DOHH2 (cell line): ENCODE measurements at regions not wholly inside any gene's neighbourhood (a gene's known extent, or its start where the extent isn't known, plus 50 kb on each side); places are given as distances from the start of the nearest gene placed in this dataset.

Source experiments
- H3F3A ChIP-seq: fragments of 200-600 bp; sonication (generic), shearing (Covaris generic); 2 replicates; pipeline ENCODE4 v1.6.0; 2016; ENCODE audit warnings: antibody characterized with exemption, mild to moderate bottlenecking; ENCODE audit not compliant: control insufficient read depth, insufficient read depth
- H3K27ac ChIP-seq: fragments of 200-600 bp; sonication (generic); 2 replicates; pipeline ENCODE4 v1.5.1; 2014; ENCODE audit warnings: low read depth, mild to moderate bottlenecking, low read length, moderate library complexity
- H3K27me3 ChIP-seq: fragments of 200-600 bp; sonication (generic); 2 replicates; pipeline ENCODE4 v1.6.1; 2014; ENCODE audit warnings: mild to moderate bottlenecking, low read length, mixed read lengths; ENCODE audit not compliant: control insufficient read depth
- H3K36me3 ChIP-seq: fragments of 200-600 bp; sonication (generic); 2 replicates; pipeline ENCODE4 v1.6.1; 2014; ENCODE audit warnings: mild to moderate bottlenecking, low read length, moderate library complexity, mixed read lengths; ENCODE audit not compliant: control insufficient read depth
- H3K4me1 ChIP-seq: fragments of 200-600 bp; sonication (generic); 2 replicates; pipeline ENCODE4 v1.6.1; 2014; ENCODE audit warnings: mild to moderate bottlenecking, low read length, mixed read lengths; ENCODE audit not compliant: control insufficient read depth
- H3K4me2 ChIP-seq: fragments of 200-600 bp; sonication (generic); 2 replicates; pipeline ENCODE4 v1.6.0; 2014; ENCODE audit warnings: mild to moderate bottlenecking, low read length, moderate library complexity
- H3K4me3 ChIP-seq: fragments of 200-600 bp; sonication (generic); 2 replicates; pipeline ENCODE4 v1.5.1; 2014; ENCODE audit warnings: mild to moderate bottlenecking, low read length, mixed read lengths
- H3K79me2 ChIP-seq: fragments of 200-600 bp; sonication (generic); 2 replicates; pipeline ENCODE4 v1.6.1; 2014; ENCODE audit warnings: mild to moderate bottlenecking, low read length, mixed read lengths; ENCODE audit not compliant: control insufficient read depth
- H3K9me2 ChIP-seq: fragments of 200-600 bp; sonication (generic); replicated peaks from 2 replicates; pipeline ENCODE4 v1.6.1; 2014; ENCODE audit warnings: mild to moderate bottlenecking, low read length, mixed read lengths; ENCODE audit not compliant: control insufficient read depth
- H3K9me3 ChIP-seq: fragments of 200-600 bp; sonication (generic); 2 replicates; pipeline ENCODE4 v1.6.1; 2014; ENCODE audit warnings: antibody characterized with exemption, low read length, mixed read lengths; ENCODE audit not compliant: control insufficient read depth, insufficient read depth
- H4K20me1 ChIP-seq: fragments of 200-600 bp; sonication (generic); 2 replicates; pipeline ENCODE4 v1.6.0; 2014; ENCODE audit warnings: low read depth, mild to moderate bottlenecking, antibody characterized with exemption, low read length, moderate library complexity; ENCODE audit not compliant: control insufficient read depth, insufficient read depth
- EZH2phosphoT487 ChIP-seq: fragments of 200-600 bp; sonication (generic); IDR thresholded peaks from 2 replicates; pipeline ENCODE4 v1.6.1; 2017; ENCODE audit warnings: borderline replicate concordance, mild to moderate bottlenecking, antibody characterized with exemption, low read length, moderate library complexity, mixed read lengths
- TF ChIP-seq, protein P1 (sequence below): fragments of 200-600 bp; sonication (generic); IDR thresholded peaks from one replicate; pipeline ENCODE4 v1.5.1; 2014; ENCODE audit warnings: antibody characterized with exemption, mild to moderate bottlenecking, low read depth, low read length; ENCODE audit not compliant: poor library complexity, severe bottlenecking

DNA sequence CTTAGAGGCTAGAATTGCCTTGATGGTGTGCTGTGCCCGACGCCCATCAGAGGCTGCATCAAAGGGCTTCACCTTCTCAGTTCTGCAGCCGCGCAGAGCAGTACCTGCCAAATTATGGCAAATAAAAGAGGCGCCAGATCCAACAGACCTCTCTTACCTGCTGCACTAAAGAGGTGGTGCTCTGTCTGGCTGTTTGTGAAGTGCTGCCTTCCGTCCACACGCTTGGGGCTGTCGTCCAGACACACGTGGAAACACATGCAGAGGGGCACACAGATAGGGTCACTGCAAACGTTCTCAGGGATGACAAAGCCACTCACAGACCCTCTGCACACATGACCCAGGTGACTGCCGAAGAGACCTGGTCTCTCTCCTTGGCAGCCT is 617.5 kb downstream of the VRK1 start:
- H3K27ac ChIP-seq: no peak overlapping the region
- H3K4me1 ChIP-seq: no peaks in the 10 kb centered on the region
- TF ChIP-seq, protein P1, sequence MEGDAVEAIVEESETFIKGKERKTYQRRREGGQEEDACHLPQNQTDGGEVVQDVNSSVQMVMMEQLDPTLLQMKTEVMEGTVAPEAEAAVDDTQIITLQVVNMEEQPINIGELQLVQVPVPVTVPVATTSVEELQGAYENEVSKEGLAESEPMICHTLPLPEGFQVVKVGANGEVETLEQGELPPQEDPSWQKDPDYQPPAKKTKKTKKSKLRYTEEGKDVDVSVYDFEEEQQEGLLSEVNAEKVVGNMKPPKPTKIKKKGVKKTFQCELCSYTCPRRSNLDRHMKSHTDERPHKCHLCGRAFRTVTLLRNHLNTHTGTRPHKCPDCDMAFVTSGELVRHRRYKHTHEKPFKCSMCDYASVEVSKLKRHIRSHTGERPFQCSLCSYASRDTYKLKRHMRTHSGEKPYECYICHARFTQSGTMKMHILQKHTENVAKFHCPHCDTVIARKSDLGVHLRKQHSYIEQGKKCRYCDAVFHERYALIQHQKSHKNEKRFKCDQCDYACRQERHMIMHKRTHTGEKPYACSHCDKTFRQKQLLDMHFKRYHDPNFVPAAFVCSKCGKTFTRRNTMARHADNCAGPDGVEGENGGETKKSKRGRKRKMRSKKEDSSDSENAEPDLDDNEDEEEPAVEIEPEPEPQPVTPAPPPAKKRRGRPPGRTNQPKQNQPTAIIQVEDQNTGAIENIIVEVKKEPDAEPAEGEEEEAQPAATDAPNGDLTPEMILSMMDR: no peak
- TF ChIP-seq EZH2phosphoT487: no peak
- H3K36me3 ChIP-seq: no peaks in the 10 kb centered on the region
- no peaks in the 10 kb centered on the region for H3K9me2 ChIP-seq
- no peak overlapping the region for H3K4me3 ChIP-seq
- H4K20me1 ChIP-seq: no peaks in the 10 kb centered on the region
- peaks cover 7% of the 10 kb centered on the region; the same call in 1 of the 2 replicates for H3K27me3 ChIP-seq
- H3K4me2 ChIP-seq: no peak overlapping the region
- no peaks in the 10 kb centered on the region for H3K79me2 ChIP-seq
- no peaks in the 10 kb centered on the region for H3K9me3 ChIP-seq
- no peaks in the 10 kb centered on the region for H3F3A ChIP-seq

DNA sequence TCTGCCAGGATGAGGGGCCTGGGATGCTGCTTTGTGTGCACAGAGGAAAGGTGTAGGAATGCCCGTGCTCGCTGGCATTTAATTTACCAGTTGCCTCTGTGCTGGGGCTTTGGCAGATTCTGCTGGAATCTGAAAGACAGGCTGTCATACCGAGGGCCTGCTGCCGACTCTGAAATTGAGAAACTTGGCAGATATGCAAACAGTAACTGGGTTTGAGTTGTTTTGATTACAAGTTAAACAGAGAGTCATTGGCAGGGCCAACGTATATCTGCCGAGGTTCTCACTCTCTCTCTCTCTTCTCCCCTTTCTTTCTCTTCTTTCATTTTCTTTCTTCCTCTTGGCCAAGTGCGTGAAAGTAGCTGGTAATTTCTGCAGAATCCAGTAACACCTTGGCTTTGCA is 618.7 kb downstream of the VRK1 start:
- H3K79me2 ChIP-seq: no peaks in the 10 kb centered on the region
- H3K27me3 ChIP-seq: peaks cover 7% of the 10 kb centered on the region; the same call in 1 of the 2 replicates
- H3K4me2 ChIP-seq: no peak overlapping the region
- H3K36me3 ChIP-seq: no peaks in the 10 kb centered on the region
- H3F3A ChIP-seq: no peaks in the 10 kb centered on the region
- H3K27ac ChIP-seq: no peak overlapping the region
- H3K4me1 ChIP-seq: no peaks in the 10 kb centered on the region
- no peaks in the 10 kb centered on the region for H3K9me2 ChIP-seq
- H3K4me3 ChIP-seq: no peak overlapping the region
- no peaks in the 10 kb centered on the region for H3K9me3 ChIP-seq
- no peaks in the 10 kb centered on the region for H4K20me1 ChIP-seq
- TF ChIP-seq, protein P1: no peak
- no peak for TF ChIP-seq EZH2phosphoT487

DNA sequence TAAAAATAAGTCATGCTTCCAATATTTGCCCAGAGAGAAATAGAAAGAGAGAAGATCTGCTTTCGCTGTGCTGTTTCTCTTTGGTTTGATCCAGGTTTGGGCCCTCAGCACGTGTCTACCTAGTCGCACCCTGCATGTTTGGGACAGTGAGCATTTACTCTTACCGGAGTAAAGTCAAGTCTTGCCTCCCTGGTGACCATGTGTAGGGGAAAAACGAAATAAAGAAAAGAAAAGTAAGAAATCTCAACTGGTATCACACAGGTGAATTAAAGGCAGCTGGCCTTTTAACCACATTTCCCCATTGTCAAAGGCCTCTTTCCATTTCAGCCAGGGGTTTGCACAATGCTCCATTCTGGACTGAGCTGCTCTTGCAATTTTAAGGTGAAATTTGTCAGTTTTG is 619.4 kb downstream of the VRK1 start:
- Histone ChIP-seq H3F3A (no peaks in the 10 kb centered on the region), H3K27ac (no peak overlapping the region), H4K20me1 (no peaks in the 10 kb centered on the region), H3K4me3 (no peak overlapping the region), H3K9me2 (no peaks in the 10 kb centered on the region), H3K4me2 (no peak overlapping the region), H3K79me2 (no peaks in the 10 kb centered on the region), H3K36me3 (no peaks in the 10 kb centered on the region), H3K4me1 (no peaks in the 10 kb centered on the region), H3K9me3 (no peaks in the 10 kb centered on the region), H3K27me3 (peaks cover 3% of the 10 kb centered on the region; the same call in 1 of the 2 replicates)
- no peak for TF ChIP-seq EZH2phosphoT487
- TF ChIP-seq, protein P1: no peak

DNA sequence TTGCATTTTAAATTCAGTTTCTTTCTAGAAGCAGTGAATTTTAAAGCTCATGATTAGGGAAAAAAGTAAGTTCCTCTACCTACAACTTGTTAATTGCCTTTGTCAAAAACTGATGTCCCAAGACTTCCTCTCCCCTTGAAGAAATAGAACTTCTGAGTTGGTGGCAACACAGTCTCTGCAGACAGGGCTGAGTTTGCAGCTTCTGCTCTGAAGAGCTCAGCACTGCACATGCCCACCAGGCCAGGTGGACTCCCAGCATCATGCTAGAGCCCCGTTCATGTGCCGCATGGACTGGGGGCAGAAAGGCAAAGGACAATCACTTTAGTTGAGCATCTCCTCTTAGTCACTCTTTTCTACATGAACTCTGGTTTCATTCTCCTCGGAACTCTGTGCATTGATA is 620.1 kb downstream of the VRK1 start:
- Histone ChIP-seq H3F3A (no peaks in the 10 kb centered on the region), H3K4me1 (no peaks in the 10 kb centered on the region), H3K27me3 (no peaks in the 10 kb centered on the region), H3K79me2 (no peaks in the 10 kb centered on the region), H3K9me3 (no peaks in the 10 kb centered on the region), H4K20me1 (no peaks in the 10 kb centered on the region), H3K4me2 (no peak overlapping the region), H3K4me3 (no peak overlapping the region), H3K27ac (no peak overlapping the region), H3K9me2 (no peaks in the 10 kb centered on the region), H3K36me3 (no peaks in the 10 kb centered on the region)
- no peak for TF ChIP-seq EZH2phosphoT487
- TF ChIP-seq, protein P1: no peak
